Stomach (tissue), 8 donors: ENCODE measurements at regions not wholly inside any gene's neighbourhood (a gene's known extent, or its start where the extent isn't known, plus 50 kb on each side); places are given as distances from the start of the nearest gene placed in this dataset.
"Not testable (repeated sequence)": the region's sequence is repeated elsewhere in the genome, so short reads cannot be mapped to it uniquely, and the experiment has no call there.

Experiments used
- DNase-seq, 2 donors: peaks; one replicate each; pipeline versions ENCODE4 v3.0.0 to v3.0.0-alpha.2; 2013 to 2019
- H3K27ac ChIP-seq, 5 donors: fragments of 200-600 bp in 4 of 5; sonication (generic) in 4 of 5; one replicate each; pipeline ENCODE4 v1.5.1; 2013 to 2019; ENCODE audit warnings: mild to moderate bottlenecking in 1 of 5, moderate library complexity in 1 of 5
- H3K27me3 ChIP-seq, 3 donors: fragments of 200-600 bp; sonication (generic); one replicate each; pipeline ENCODE4 v1.5.1; 2017 to 2019; ENCODE audit warnings: mixed run types in 1 of 3
- H3K36me3 ChIP-seq, 4 donors: fragments of 200-600 bp; sonication (generic); 1 replicate in 3 of 4; 2 replicates in 1 of 4; pipeline ENCODE4 v1.5.1; 2016 to 2019
- H3K4me1 ChIP-seq, 4 donors: fragments of 200-600 bp; sonication (generic); one replicate each; pipeline ENCODE4 v1.5.1; 2016 to 2019
- H3K4me3 ChIP-seq, 4 donors: fragments of 200-600 bp; sonication (generic) in 3 of 4; one replicate each; pipeline ENCODE4 v1.5.1; 2016 to 2019; ENCODE audit warnings: mild to moderate bottlenecking in 1 of 4
- H3K9me3 ChIP-seq, 4 donors: fragments of 200-600 bp; sonication (generic); one replicate each; pipeline ENCODE4 v1.5.1; 2016 to 2019
- CTCF ChIP-seq, 7 experiments: fragments of 450-650 bp in 4 of 7; fragments of 200-600 bp in 3 of 7; sonication (generic) in 3 of 7; IDR thresholded peaks; one replicate each; pipeline ENCODE4 v1.5.1; 2016 to 2019; ENCODE audit warnings: antibody characterized with exemption in 7 of 7, control low read depth in 2 of 7, mild to moderate bottlenecking in 1 of 7
- EP300 ChIP-seq: sonication (generic); formaldehyde crosslinking; IDR thresholded peaks from one replicate; pipeline ENCODE4 v1.6.1; 2017; ENCODE audit warnings: antibody characterized with exemption
- POLR2A ChIP-seq, 4 donors: fragments of 450-650 bp; IDR thresholded peaks; one replicate each; pipeline ENCODE4 v1.6.1; 2016; ENCODE audit warnings: antibody characterized with exemption in 4 of 4, control low read depth in 2 of 4, mild to moderate bottlenecking in 1 of 4, moderate library complexity in 1 of 4
- POLR2AphosphoS5 ChIP-seq, 3 donors: sonication (generic); formaldehyde crosslinking; IDR thresholded peaks; one replicate each; pipeline ENCODE4 v1.6.1; 2016; ENCODE audit warnings: antibody characterized with exemption in 3 of 3
- WGBS, 5 donors: extraction: QIAGEN DNeasy Blood & Tissue Kit in 3 of 5; methylation state at CpG; one replicate each; pipeline versions ENCODE4 v1.1.5 to v1.1.7; 2013 to 2018; 5-methylcytosine and 5-hydroxymethylcytosine counted together
- intact Hi-C: fragments of 100-400 bp; cut with DNase I; formaldehyde crosslinking; loops from one replicate; pipeline ENCODE4 v1.15.1; 2023; ENCODE audit warnings: low total_unique reads
- donor health status: healthy with polysubstance abuse.
- donor health status: Bipolar disorder and iron deficiency.
- donor health status: healthy.

- intact Hi-C loops: no loop called here
- Histone ChIP-seq H3K4me3 (no peak overlapping the region), H3K27ac (no peak overlapping the region), H3K36me3 (no peaks in the 10 kb centered on the region), H3K4me1 (peaks cover 0 to 5% (median 0%) of the 10 kb centered on the region in 4 donors), H3K27me3 (no peaks in the 10 kb centered on the region), H3K9me3 (peaks cover 0 to 4% (median 2%) of the 10 kb centered on the region in 4 donors)
- DNase-seq: no peak
- TF ChIP-seq POLR2AphosphoS5 (IDR thresholded peaks at IDR 0.05) (no peak), EP300 (no peak), CTCF (IDR thresholded peaks at IDR 0.05) (no peak), POLR2A (IDR thresholded peaks at IDR 0.05) (no peak)
- WGBS, 5 donors: 82 to 90% (median 87%) methylated on average over 5 of the region's 5 CpGs
Measured at GRCh38 chr14:89728964-89729363, 225.6 kb downstream of the EFCAB11 start.

GRCh38 chr14:89726226-89726625 lies 228.3 kb downstream of the EFCAB11 start:
- H3K27me3 ChIP-seq, H3K36me3 ChIP-seq, H3K9me3 ChIP-seq, H3K4me3 ChIP-seq, intact Hi-C loops, H3K27ac ChIP-seq, DNase-seq: not testable (repeated sequence)
- H3K4me1 ChIP-seq: peaks cover 0 to 20% (median 0%) of the 10 kb centered on the region in 4 donors
- 81 to 96% (median 91%) methylated on average over 6 of the region's 6 CpGs for WGBS, 5 donors

GRCh38 chr14:89724628-89724960 lies 229.9 kb downstream of the EFCAB11 start:
- H3K27me3 ChIP-seq: no peaks in the 10 kb centered on the region
- TF ChIP-seq POLR2A (IDR thresholded peaks at IDR 0.05): no peak
- no peak for TF ChIP-seq EP300
- TF ChIP-seq POLR2AphosphoS5 (IDR thresholded peaks at IDR 0.05): no peak
- DNase-seq: peak in 1 of 2 donors; percentile 35
- H3K4me3 ChIP-seq: peak overlapping the region in 3 of 4 donors; percentile 12 to 24 (median 13)
- WGBS, 5 donors: 48 to 78% (median 68%) methylated on average over 8 of the region's 8 CpGs
- peak overlapping the region in 1 of 5 donors; percentile 5 for H3K27ac ChIP-seq
- H3K9me3 ChIP-seq: no peaks in the 10 kb centered on the region
- peaks cover 0 to 29% (median 0%) of the 10 kb centered on the region in 4 donors for H3K4me1 ChIP-seq
- H3K36me3 ChIP-seq: no peaks in the 10 kb centered on the region
- intact Hi-C loops: no loop called here

- intact Hi-C loops: no loop called here
- no peak for DNase-seq
- WGBS, 5 donors: 43 to 67% (median 64%) methylated on average over 7 of the region's 7 CpGs
- Histone ChIP-seq H3K9me3 (no peaks in the 10 kb centered on the region), H3K27ac (peak overlapping the region in 1 of 5 donors; percentile 5), H3K27me3 (no peaks in the 10 kb centered on the region), H3K4me3 (peak overlapping the region in 3 of 4 donors; percentile 12 to 24 (median 13)), H3K36me3 (no peaks in the 10 kb centered on the region), H3K4me1 (peaks cover 0 to 33% (median 0%) of the 10 kb centered on the region in 4 donors)
- TF ChIP-seq EP300: no peak
- TF ChIP-seq POLR2A (IDR thresholded peaks at IDR 0.05): no peak
- TF ChIP-seq POLR2AphosphoS5 (IDR thresholded peaks at IDR 0.05): no peak
- TF ChIP-seq CTCF (IDR thresholded peaks at IDR 0.05): no peak
Measured at GRCh38 chr14:89723930-89724627, 230.5 kb downstream of the EFCAB11 start.

GRCh38 chr14:89721956-89722355 lies 232.6 kb downstream of the EFCAB11 start:
- peak overlapping the region in 3 of 5 donors; percentile 41 to 61 (median 49) for H3K27ac ChIP-seq
- peak in 1 of 2 donors; percentile 62 for DNase-seq
- intact Hi-C loops: no loop called here

More at GRCh38 chr14:89721956-89722355, 232.6 kb downstream of the EFCAB11 start:
- H3K4me3 ChIP-seq: no peak overlapping the region
- no peaks in the 10 kb centered on the region for H3K9me3 ChIP-seq
- H3K27me3 ChIP-seq: no peaks in the 10 kb centered on the region
- H3K4me1 ChIP-seq: peaks cover 0 to 33% (median 0%) of the 10 kb centered on the region in 4 donors
- TF ChIP-seq POLR2AphosphoS5 (IDR thresholded peaks at IDR 0.05): no peak
- TF ChIP-seq POLR2A (IDR thresholded peaks at IDR 0.05): no peak
- no peak for TF ChIP-seq EP300
- no peak for TF ChIP-seq CTCF (IDR thresholded peaks at IDR 0.05)
- no peaks in the 10 kb centered on the region for H3K36me3 ChIP-seq
- WGBS, 5 donors: 62 to 72% (median 65%) methylated on average over 6 of the region's 6 CpGs
